Neural cell (in vitro differentiated cells): ENCODE measurements at regions not wholly inside any gene's neighbourhood (a gene's known extent, or its start where the extent isn't known, plus 50 kb on each side); places are given as distances from the start of the nearest gene placed in this dataset.
A peak's percentile ranks its signal among the peaks of the same experiment; 100 is the strongest.

ENCODE experiments used
- H2AFZ ChIP-seq: fragments of 200-600, 300-800 bp; sonication (generic), shearing (Covaris generic); 2 replicates; pipeline ENCODE4 v1.6.0; 2014; ENCODE audit warnings: low read depth, mild to moderate bottlenecking, antibody characterized with exemption, low read length, moderate library complexity
- H3F3A ChIP-seq: fragments of 200-600 bp; shearing (Covaris generic); 2 replicates; pipeline ENCODE4 v1.6.1; 2016; ENCODE audit warnings: mild to moderate bottlenecking, moderate library complexity, mixed read lengths, antibody characterized with exemption, low read length; ENCODE audit not compliant: insufficient read depth, poor library complexity, severe bottlenecking
- H3K27ac ChIP-seq: fragments of 200-600, 300-800 bp; sonication (generic), shearing (Covaris generic); 2 replicates; pipeline ENCODE4 v1.5.1; 2014; ENCODE audit warnings: mild to moderate bottlenecking, low read length, moderate library complexity
- H3K27me3 ChIP-seq: fragments of 300-800, 200-600 bp; sonication (generic), shearing (Covaris generic); 2 replicates; pipeline ENCODE4 v1.6.0; 2014; ENCODE audit warnings: mild to moderate bottlenecking, low read depth, low read length, moderate library complexity; ENCODE audit not compliant: insufficient read depth
- H3K36me3 ChIP-seq: fragments of 300-800, 200-600 bp; sonication (generic), shearing (Covaris generic); 2 replicates; pipeline ENCODE4 v1.5.1; 2014; ENCODE audit warnings: mild to moderate bottlenecking, antibody characterized with exemption, low read length, moderate library complexity; ENCODE audit not compliant: insufficient read depth
- H3K4me2 ChIP-seq: fragments of 300-800, 200-600 bp; sonication (generic), shearing (Covaris generic); 2 replicates; pipeline ENCODE4 v1.6.0; 2014; ENCODE audit warnings: mild to moderate bottlenecking, low read length
- H3K4me3 ChIP-seq: fragments of 300-800, 200-600 bp; sonication (generic), shearing (Covaris generic); 2 replicates; pipeline ENCODE4 v1.5.1; 2014; ENCODE audit warnings: mild to moderate bottlenecking, low read length, moderate library complexity
- H3K79me2 ChIP-seq: fragments of 200-600 bp; shearing (Covaris generic); replicated peaks from 2 replicates; pipeline ENCODE4 v1.6.0; 2014; ENCODE audit warnings: mild to moderate bottlenecking, low read length, moderate library complexity; ENCODE audit not compliant: insufficient read depth
- H3K9ac ChIP-seq: fragments of 300-800, 200-600 bp; sonication (generic), shearing (Covaris generic); 2 replicates; pipeline ENCODE4 v1.6.1; 2016; ENCODE audit warnings: mild to moderate bottlenecking, low read length, mixed read lengths
- H3K9me2 ChIP-seq: fragments of 200-600 bp; shearing (Covaris generic); 2 replicates; pipeline ENCODE4 v1.6.1; 2016; ENCODE audit warnings: mild to moderate bottlenecking, low read length, mixed read lengths; ENCODE audit not compliant: insufficient read depth
- H3K9me3 ChIP-seq: fragments of 200-600, 300-800 bp; sonication (generic), shearing (Covaris generic); 2 replicates; pipeline ENCODE4 v1.6.1; 2016; ENCODE audit warnings: mild to moderate bottlenecking, mixed run types, low read length, moderate library complexity, mixed read lengths
- H4K20me1 ChIP-seq: fragments of 200-600 bp; shearing (Covaris generic); 2 replicates; pipeline ENCODE4 v1.6.1; 2016; ENCODE audit warnings: mild to moderate bottlenecking, mixed run types; ENCODE audit not compliant: insufficient read depth
- CTCF ChIP-seq: fragments of 450-650 bp; IDR thresholded peaks from 2 replicates; pipeline ENCODE4 v1.5.1; 2014; ENCODE audit warnings: antibody characterized with exemption, mild to moderate bottlenecking, moderate library complexity; ENCODE audit not compliant: poor library complexity, severe bottlenecking
- EP300 ChIP-seq: fragments of 450-650 bp; conservative IDR thresholded peaks from 2 replicates; pipeline ENCODE4 v1.6.1; 2014; ENCODE audit warnings: antibody characterized with exemption, mild to moderate bottlenecking, moderate library complexity; ENCODE audit not compliant: poor library complexity, severe bottlenecking
- EZH2 ChIP-seq: fragments of 200-600, 300-800 bp; shearing (Covaris generic), sonication (generic); IDR thresholded peaks from 2 replicates; pipeline ENCODE4 v1.6.1; 2014; ENCODE audit warnings: antibody characterized with exemption, low read length, borderline replicate concordance, mild to moderate bottlenecking; ENCODE audit not compliant: insufficient read depth, poor library complexity, severe bottlenecking
- MXI1 ChIP-seq: fragments of 450-650 bp; conservative IDR thresholded peaks from 2 replicates; pipeline ENCODE4 v1.6.1; 2014; ENCODE audit warnings: antibody characterized with exemption, mild to moderate bottlenecking; ENCODE audit not compliant: poor library complexity, severe bottlenecking
- POLR2AphosphoS5 ChIP-seq: IDR thresholded peaks from 2 replicates; pipeline ENCODE4 v1.6.1; 2012
- RAD21 ChIP-seq: fragments of 450-650 bp; conservative IDR thresholded peaks from 2 replicates; pipeline ENCODE4 v1.6.1; 2014; ENCODE audit warnings: antibody characterized with exemption, mild to moderate bottlenecking, moderate library complexity
- REST ChIP-seq: IDR thresholded peaks from 2 replicates; pipeline ENCODE4 v1.6.1; 2012; ENCODE audit warnings: borderline replicate concordance
- SMC3 ChIP-seq: fragments of 450-650 bp; conservative IDR thresholded peaks from 2 replicates; pipeline ENCODE4 v1.6.1; 2014; ENCODE audit warnings: antibody characterized with exemption, mild to moderate bottlenecking, moderate library complexity; ENCODE audit not compliant: poor library complexity
- TAF1 ChIP-seq: IDR thresholded peaks from 2 replicates; pipeline ENCODE4 v1.6.1; 2012; ENCODE audit warnings: low read depth

GRCh38 chr2:76283350-76283749, 572.6 kb upstream of the GCFC2 start:
- no peak for TF ChIP-seq CTCF
- TF ChIP-seq EP300 = no peak
- no peak for TF ChIP-seq TAF1
- TF ChIP-seq POLR2AphosphoS5 = no peak
- TF ChIP-seq SMC3 = no peak
- TF ChIP-seq EZH2 = no peak
- TF ChIP-seq RAD21 = no peak
- no peak for TF ChIP-seq MXI1
- no peak for TF ChIP-seq REST
- no peaks in the 10 kb centered on the region for H3K9me2 ChIP-seq
- H3K27ac ChIP-seq = no peak overlapping the region
- no peaks in the 10 kb centered on the region for H3K9me3 ChIP-seq
- no peak overlapping the region for H3K4me2 ChIP-seq
- H2AFZ ChIP-seq = no peak overlapping the region
- no peaks in the 10 kb centered on the region for H3K36me3 ChIP-seq
- H4K20me1 ChIP-seq = no peaks in the 10 kb centered on the region
- no peaks in the 10 kb centered on the region for H3K79me2 ChIP-seq
- H3K4me3 ChIP-seq = no peak overlapping the region
- peaks cover 3% of the 10 kb centered on the region for H3F3A ChIP-seq
- H3K9ac ChIP-seq = no peak overlapping the region
- H3K27me3 ChIP-seq = no peaks in the 10 kb centered on the region

GRCh38 chr2:76281156-76281841, 570.6 kb upstream of the GCFC2 start:
- H3K27ac ChIP-seq = peak overlapping the region; percentile 51
- no peaks in the 10 kb centered on the region for H3K27me3 ChIP-seq
- H3K79me2 ChIP-seq = no peaks in the 10 kb centered on the region
- H3K9me3 ChIP-seq = no peaks in the 10 kb centered on the region
- peaks cover 3% of the 10 kb centered on the region for H3F3A ChIP-seq
- no peak overlapping the region for H3K4me3 ChIP-seq
- no peak overlapping the region for H3K9ac ChIP-seq
- no peaks in the 10 kb centered on the region for H3K36me3 ChIP-seq
- TF ChIP-seq POLR2AphosphoS5 (peak; percentile 55), REST (peak; percentile 83), CTCF (peak; percentile 46), EP300 (peak; percentile 30), TAF1 (no peak), RAD21 (peak; percentile 45), MXI1 (no peak), EZH2 (no peak), SMC3 (peak; percentile 62)
- no peak overlapping the region for H3K4me2 ChIP-seq
- no peak overlapping the region for H2AFZ ChIP-seq
- no peaks in the 10 kb centered on the region for H4K20me1 ChIP-seq
- H3K9me2 ChIP-seq = no peaks in the 10 kb centered on the region
